Chondrocyte (in vitro differentiated cells): ENCODE measurements at regions not wholly inside any gene's neighbourhood (a gene's known extent, or its start where the extent isn't known, plus 50 kb on each side); places are given as distances from the start of the nearest gene placed in this dataset.

Source experiments
- DNase-seq: peaks from one replicate; pipeline ENCODE4 v3.0.0; 2021; ENCODE audit warnings: mixed read lengths, low spot score
- H3K27ac Mint-ChIP-seq: one replicate; pipeline ENCODE4 v1.8.0; 2021; ENCODE audit warnings: mild to moderate bottlenecking, moderate library complexity, mixed read lengths; ENCODE audit not compliant: unreplicated experiment
- H3K27me3 Mint-ChIP-seq: 2 replicates; pipeline ENCODE4 v1.8.0; 2021; ENCODE audit warnings: low read depth, mixed read lengths
- H3K36me3 Mint-ChIP-seq: 2 replicates; pipeline ENCODE4 v1.8.0; 2021; ENCODE audit warnings: low read depth, mixed read lengths
- H3K4me1 Mint-ChIP-seq: 2 replicates; pipeline ENCODE4 v1.8.0; 2021; ENCODE audit warnings: low read depth, mild to moderate bottlenecking, mixed read lengths
- H3K4me3 Mint-ChIP-seq: one replicate; pipeline ENCODE4 v1.8.0; 2021; ENCODE audit warnings: mild to moderate bottlenecking, moderate library complexity, mixed read lengths; ENCODE audit not compliant: unreplicated experiment
- H3K9me3 Mint-ChIP-seq: 2 replicates; pipeline ENCODE4 v1.8.0; 2021; ENCODE audit warnings: low read depth, mixed read lengths
- CTCF ChIP-seq: fragments of 200-600 bp; sonication (generic); IDR thresholded peaks from 2 replicates; pipeline ENCODE4 v1.5.0; 2021; ENCODE audit warnings: antibody characterized with exemption, mild to moderate bottlenecking, moderate library complexity

GRCh38 chr4:23165669-23166068 lies 472.9 kb downstream of the GBA3 start:
- no peak for DNase-seq
- no peaks in the 10 kb centered on the region for H3K36me3 Mint-ChIP-seq
- peaks cover 6% of the 10 kb centered on the region for H3K4me1 Mint-ChIP-seq
- no peak overlapping the region for H3K4me3 Mint-ChIP-seq
- TF ChIP-seq CTCF = no peak
- no peaks in the 10 kb centered on the region for H3K9me3 Mint-ChIP-seq
- no peak overlapping the region for H3K27ac Mint-ChIP-seq
- peaks cover 18% of the 10 kb centered on the region for H3K27me3 Mint-ChIP-seq

- Mint-ChIP-seq H3K4me3 (no peak overlapping the region), H3K36me3 (no peaks in the 10 kb centered on the region), H3K27ac (no peak overlapping the region), H3K9me3 (no peaks in the 10 kb centered on the region), H3K4me1 (peaks cover 2% of the 10 kb centered on the region), H3K27me3 (peaks cover 22% of the 10 kb centered on the region)
- DNase-seq = no peak
- TF ChIP-seq CTCF = no peak
Measured at GRCh38 chr4:23163647-23164436, 471.1 kb downstream of the GBA3 start.

GRCh38 chr4:23162275-23162674 lies 469.5 kb downstream of the GBA3 start:
- no peaks in the 10 kb centered on the region for H3K4me1 Mint-ChIP-seq
- peaks cover 22% of the 10 kb centered on the region for H3K27me3 Mint-ChIP-seq
- H3K9me3 Mint-ChIP-seq = no peaks in the 10 kb centered on the region
- TF ChIP-seq CTCF = no peak
- no peak overlapping the region for H3K27ac Mint-ChIP-seq
- H3K36me3 Mint-ChIP-seq = no peaks in the 10 kb centered on the region
- DNase-seq = no peak
- H3K4me3 Mint-ChIP-seq = no peak overlapping the region

GRCh38 chr4:23161787-23162186 lies 469.1 kb downstream of the GBA3 start:
- peaks cover 22% of the 10 kb centered on the region for H3K27me3 Mint-ChIP-seq
- no peaks in the 10 kb centered on the region for H3K9me3 Mint-ChIP-seq
- no peak overlapping the region for H3K27ac Mint-ChIP-seq
- DNase-seq = no peak
- no peaks in the 10 kb centered on the region for H3K4me1 Mint-ChIP-seq
- no peaks in the 10 kb centered on the region for H3K36me3 Mint-ChIP-seq
- no peak overlapping the region for H3K4me3 Mint-ChIP-seq
- TF ChIP-seq CTCF = no peak

- no peak overlapping the region for H3K4me3 Mint-ChIP-seq
- H3K9me3 Mint-ChIP-seq = no peaks in the 10 kb centered on the region
- DNase-seq = no peak
- no peaks in the 10 kb centered on the region for H3K36me3 Mint-ChIP-seq
- H3K4me1 Mint-ChIP-seq = no peaks in the 10 kb centered on the region
- no peak for TF ChIP-seq CTCF
- H3K27me3 Mint-ChIP-seq = no peaks in the 10 kb centered on the region
- no peak overlapping the region for H3K27ac Mint-ChIP-seq
Measured at GRCh38 chr4:23153076-23153475, 460.3 kb downstream of the GBA3 start.
